ENCODE measurements at regions not wholly inside any gene's neighbourhood (a gene's known extent, or its start where the extent isn't known, plus 50 kb on each side); places are given as distances from the start of the nearest gene placed in this dataset.

DNA sequence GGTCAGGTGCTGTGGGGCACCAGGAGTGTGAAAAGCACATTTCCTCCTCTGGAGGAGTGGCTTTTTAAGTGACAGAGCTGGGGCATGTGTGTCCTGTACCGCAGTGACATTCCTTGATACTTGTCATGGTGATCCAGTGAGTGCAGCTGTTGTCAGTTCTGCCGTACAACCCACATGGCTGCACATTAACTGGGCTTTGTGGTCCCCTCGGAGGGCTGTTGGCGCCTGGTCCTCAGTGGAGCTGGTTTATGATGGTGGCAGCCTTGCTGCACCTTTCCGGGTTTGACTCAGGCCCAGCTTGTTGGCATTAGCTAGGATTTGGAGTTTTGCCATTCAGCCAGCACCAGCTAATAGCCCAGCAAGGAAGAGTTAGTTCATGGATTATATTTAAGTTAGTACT, 77.0 kb downstream of the SLC25A47 start:
- H3K36me3 Mint-ChIP-seq (ENCODE audit: low read depth), result peaks cover 5% of the 10 kb centered on the region
- H3K4me3 Mint-ChIP-seq, result no peak overlapping the region
- H3K9me3 Mint-ChIP-seq, result no peaks in the 10 kb centered on the region
- TF ChIP-seq, protein P1, sequence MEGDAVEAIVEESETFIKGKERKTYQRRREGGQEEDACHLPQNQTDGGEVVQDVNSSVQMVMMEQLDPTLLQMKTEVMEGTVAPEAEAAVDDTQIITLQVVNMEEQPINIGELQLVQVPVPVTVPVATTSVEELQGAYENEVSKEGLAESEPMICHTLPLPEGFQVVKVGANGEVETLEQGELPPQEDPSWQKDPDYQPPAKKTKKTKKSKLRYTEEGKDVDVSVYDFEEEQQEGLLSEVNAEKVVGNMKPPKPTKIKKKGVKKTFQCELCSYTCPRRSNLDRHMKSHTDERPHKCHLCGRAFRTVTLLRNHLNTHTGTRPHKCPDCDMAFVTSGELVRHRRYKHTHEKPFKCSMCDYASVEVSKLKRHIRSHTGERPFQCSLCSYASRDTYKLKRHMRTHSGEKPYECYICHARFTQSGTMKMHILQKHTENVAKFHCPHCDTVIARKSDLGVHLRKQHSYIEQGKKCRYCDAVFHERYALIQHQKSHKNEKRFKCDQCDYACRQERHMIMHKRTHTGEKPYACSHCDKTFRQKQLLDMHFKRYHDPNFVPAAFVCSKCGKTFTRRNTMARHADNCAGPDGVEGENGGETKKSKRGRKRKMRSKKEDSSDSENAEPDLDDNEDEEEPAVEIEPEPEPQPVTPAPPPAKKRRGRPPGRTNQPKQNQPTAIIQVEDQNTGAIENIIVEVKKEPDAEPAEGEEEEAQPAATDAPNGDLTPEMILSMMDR (IDR thresholded peaks at IDR 0.05), result no peak
- H3K27me3 Mint-ChIP-seq (ENCODE audit: low read depth, poor library complexity), result no peaks in the 10 kb centered on the region
- peaks cover 61% of the 10 kb centered on the region for H3K4me1 Mint-ChIP-seq
- no peak overlapping the region for H3K27ac Mint-ChIP-seq
- no peak for DNase-seq

DNA sequence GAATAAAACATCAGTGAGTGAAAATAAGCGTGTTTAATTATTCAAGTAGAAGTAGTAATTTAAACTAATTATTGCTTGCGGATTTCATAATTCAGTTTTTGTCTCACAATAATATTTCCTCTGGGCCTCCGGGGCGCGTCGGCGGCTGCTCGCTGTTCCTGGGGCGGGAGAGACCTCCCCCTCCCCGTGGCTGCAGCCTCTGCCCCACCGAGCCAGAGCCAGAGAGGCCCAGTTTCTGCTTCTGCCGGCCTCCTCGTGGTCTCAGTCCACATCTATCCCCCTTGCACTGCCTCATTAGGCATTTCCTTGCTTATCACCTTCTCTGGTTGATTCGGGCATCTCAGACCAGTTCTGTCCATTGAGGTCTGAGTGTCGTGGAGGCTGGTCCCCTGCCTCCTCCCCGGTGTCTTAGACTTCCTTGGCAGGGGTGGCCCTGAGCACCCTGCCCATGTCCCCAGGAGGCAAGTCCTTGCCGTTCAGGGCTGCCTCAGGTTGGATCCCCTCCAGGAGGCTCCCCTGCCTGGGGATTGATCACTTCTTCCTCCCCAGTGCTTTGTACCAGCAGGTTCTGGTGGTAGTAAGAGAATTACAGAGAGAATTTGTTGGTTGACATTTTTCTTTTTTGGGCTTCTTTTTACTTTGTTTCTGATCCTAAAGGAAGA, 78.0 kb downstream of the SLC25A47 start:
- TF ChIP-seq, protein P1 (IDR thresholded peaks at IDR 0.05), result no peak
- Mint-ChIP-seq H3K27ac (no peak overlapping the region), H3K4me3 (no peak overlapping the region), H3K9me3 (no peaks in the 10 kb centered on the region), H3K27me3 (ENCODE audit: low read depth, poor library complexity) (no peaks in the 10 kb centered on the region), H3K4me1 (peaks cover 67% of the 10 kb centered on the region), H3K36me3 (ENCODE audit: low read depth) (peaks cover 5% of the 10 kb centered on the region)
- DNase-seq, result no peak

DNA sequence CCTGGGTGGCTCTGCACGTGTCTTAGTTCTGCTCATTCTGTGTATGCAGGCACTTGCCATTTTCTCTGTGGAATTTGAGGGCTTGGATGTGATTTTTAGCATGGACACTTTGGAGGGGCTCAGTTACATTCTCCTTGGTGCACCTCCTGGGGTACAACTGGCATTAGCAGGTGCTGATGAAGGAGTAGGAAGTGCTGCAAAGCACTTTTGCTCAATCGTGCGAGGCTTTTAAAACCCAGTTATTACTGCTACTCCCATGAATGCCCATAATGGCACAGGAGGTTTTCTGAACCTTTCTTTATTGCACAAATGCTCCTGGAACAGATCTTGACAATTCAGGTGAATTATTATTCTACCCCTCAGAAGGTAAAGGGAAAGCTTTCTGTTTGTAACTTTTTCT, 78.7 kb downstream of the SLC25A47 start:
- H3K9me3 Mint-ChIP-seq, result no peaks in the 10 kb centered on the region
- TF ChIP-seq, protein P1 (IDR thresholded peaks at IDR 0.05), result no peak
- H3K36me3 Mint-ChIP-seq (ENCODE audit: low read depth), result peaks cover 5% of the 10 kb centered on the region
- DNase-seq, result no peak
- H3K4me3 Mint-ChIP-seq, result no peak overlapping the region
- H3K27me3 Mint-ChIP-seq (ENCODE audit: low read depth, poor library complexity), result no peaks in the 10 kb centered on the region
- peaks cover 68% of the 10 kb centered on the region for H3K4me1 Mint-ChIP-seq
- H3K27ac Mint-ChIP-seq, result no peak overlapping the region

DNA sequence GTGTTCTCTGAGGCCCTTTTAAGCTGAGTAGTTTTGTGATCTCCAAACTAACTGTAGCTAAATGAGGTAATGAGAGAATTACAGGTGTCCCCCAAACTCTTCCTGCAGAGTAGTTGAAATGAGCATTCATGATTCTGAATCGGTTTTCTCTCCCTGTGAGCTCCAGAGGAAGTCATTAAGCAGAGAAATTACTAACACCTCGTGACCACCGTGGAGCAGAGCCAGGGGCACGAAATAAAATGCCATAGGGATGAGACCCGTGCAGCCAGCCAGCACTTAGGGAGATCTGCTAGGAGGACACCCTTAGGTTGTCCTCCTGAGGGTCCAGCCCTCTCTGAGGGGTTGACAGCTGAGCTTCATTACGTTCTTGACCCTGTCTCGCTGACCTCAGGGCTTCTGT, 79.5 kb downstream of the SLC25A47 start:
- TF ChIP-seq, protein P1 (IDR thresholded peaks at IDR 0.05), result no peak
- no peaks in the 10 kb centered on the region for H3K9me3 Mint-ChIP-seq
- no peak overlapping the region for H3K4me3 Mint-ChIP-seq
- DNase-seq, result no peak
- H3K27me3 Mint-ChIP-seq (ENCODE audit: low read depth, poor library complexity), result no peaks in the 10 kb centered on the region
- no peaks in the 10 kb centered on the region for H3K36me3 Mint-ChIP-seq (ENCODE audit: low read depth)
- peak overlapping the region; percentile 12 for H3K27ac Mint-ChIP-seq
- H3K4me1 Mint-ChIP-seq, result peaks cover 68% of the 10 kb centered on the region

DNA sequence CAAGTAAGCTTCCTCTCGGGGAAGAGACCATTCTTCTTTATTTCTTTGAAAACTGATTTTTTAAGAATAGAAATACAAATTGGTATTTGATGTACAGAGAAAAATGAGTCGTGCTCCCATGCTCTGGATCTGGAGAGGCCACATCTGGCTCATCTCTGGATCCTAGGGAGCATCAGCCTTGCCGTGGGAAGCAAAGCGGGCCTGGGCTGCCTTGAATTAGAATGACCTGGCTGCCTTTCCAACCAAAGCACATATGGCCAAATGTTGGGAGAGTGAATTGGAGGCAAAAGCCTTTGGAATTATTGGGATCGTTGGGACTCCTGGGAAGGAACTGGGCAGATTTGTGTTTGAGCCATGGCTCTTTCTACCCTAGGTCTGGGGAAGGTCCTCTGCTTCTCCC, 80.0 kb downstream of the SLC25A47 start:
- Mint-ChIP-seq H3K27ac (no peak overlapping the region), H3K27me3 (ENCODE audit: low read depth, poor library complexity) (no peaks in the 10 kb centered on the region), H3K9me3 (no peaks in the 10 kb centered on the region), H3K4me1 (peaks cover 70% of the 10 kb centered on the region), H3K36me3 (ENCODE audit: low read depth) (no peaks in the 10 kb centered on the region), H3K4me3 (no peak overlapping the region)
- no peak for DNase-seq
- TF ChIP-seq, protein P1 (IDR thresholded peaks at IDR 0.05), result no peak

DNA sequence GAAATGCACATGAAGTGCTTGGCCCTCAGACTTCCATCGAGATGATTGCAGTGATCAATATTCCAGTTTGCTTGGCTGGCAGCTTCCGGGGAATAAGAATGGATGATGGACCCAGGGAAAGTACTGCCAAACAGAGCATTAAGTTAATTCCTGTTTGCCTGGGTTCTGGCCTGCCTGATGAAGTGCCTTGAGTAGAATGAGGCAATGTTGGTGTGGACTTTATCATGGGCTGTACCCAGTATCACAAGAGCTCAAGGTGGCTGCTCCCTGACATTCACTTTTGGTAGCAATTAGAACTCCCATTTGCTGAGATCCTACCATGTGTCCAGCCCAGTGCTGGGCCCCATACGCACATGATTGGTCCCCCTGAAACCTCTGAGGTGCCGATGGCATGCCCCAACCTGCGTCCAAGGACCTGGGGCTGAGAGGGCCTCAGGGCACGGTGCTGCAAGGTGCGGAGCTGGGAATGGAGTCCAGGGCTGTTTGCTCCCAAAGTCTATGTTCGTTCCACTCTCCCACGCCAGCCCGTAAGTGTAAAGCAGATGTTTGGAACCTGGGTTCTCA, 80.7 kb downstream of the SLC25A47 start:
- Mint-ChIP-seq H3K4me1 (peaks cover 70% of the 10 kb centered on the region), H3K27ac (no peak overlapping the region), H3K27me3 (ENCODE audit: low read depth, poor library complexity) (no peaks in the 10 kb centered on the region), H3K9me3 (no peaks in the 10 kb centered on the region), H3K36me3 (ENCODE audit: low read depth) (no peaks in the 10 kb centered on the region), H3K4me3 (no peak overlapping the region)
- TF ChIP-seq, protein P1 (IDR thresholded peaks at IDR 0.05), result no peak
- no peak for DNase-seq
